SKM-1 (cell line): ENCODE measurements at regions not wholly inside any gene's neighbourhood (a gene's known extent, or its start where the extent isn't known, plus 50 kb on each side); places are given as distances from the start of the nearest gene placed in this dataset.
"Not testable (repeated sequence)": the region's sequence is repeated elsewhere in the genome, so short reads cannot be mapped to it uniquely, and the experiment has no call there.

Experiments
- DNase-seq: peaks from one replicate; lab custom pipeline; 2025; ENCODE audit not compliant: unreplicated experiment; lab: John Stamatoyannopoulos, UW

DNA sequence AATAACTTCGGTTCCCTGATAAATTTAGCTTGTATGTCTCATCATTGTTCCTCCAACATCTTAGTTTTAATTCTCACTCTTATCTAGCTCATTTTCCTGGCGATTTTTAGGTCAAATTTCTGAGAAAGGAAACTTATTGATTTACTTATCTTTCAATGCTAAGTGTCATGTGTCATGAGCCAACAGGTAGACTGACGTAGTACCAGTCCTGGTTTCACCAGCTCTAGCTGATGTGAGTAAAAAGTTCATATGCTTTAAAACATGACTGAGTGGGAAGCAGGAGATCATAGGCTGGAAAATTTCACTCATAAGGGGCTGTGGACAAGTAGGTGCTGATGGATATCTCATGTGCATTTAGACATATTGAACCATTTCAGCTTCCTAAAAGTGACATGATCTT, 441.7 kb upstream of the NR3C2 start:
- DNase-seq, result no peak

DNA sequence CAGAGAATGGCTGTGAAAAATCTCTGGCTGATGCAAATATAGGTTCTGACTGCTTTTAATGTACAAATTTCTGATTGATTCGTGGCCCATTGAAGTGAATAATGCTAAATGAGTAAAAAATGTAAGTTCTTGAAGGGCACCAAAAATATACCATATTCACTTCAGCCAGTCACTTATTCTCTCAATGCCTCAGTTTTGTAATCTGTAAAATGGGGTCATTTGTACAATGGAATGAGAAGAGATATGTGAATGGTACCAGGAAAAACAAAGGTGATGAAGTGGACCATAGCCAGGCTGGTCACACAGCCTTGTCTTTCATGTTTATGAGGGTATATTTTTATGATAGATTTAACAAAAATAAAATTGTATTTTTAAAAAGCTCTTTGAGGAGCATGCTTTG, 441.2 kb upstream of the NR3C2 start:
- no peak for DNase-seq

DNA sequence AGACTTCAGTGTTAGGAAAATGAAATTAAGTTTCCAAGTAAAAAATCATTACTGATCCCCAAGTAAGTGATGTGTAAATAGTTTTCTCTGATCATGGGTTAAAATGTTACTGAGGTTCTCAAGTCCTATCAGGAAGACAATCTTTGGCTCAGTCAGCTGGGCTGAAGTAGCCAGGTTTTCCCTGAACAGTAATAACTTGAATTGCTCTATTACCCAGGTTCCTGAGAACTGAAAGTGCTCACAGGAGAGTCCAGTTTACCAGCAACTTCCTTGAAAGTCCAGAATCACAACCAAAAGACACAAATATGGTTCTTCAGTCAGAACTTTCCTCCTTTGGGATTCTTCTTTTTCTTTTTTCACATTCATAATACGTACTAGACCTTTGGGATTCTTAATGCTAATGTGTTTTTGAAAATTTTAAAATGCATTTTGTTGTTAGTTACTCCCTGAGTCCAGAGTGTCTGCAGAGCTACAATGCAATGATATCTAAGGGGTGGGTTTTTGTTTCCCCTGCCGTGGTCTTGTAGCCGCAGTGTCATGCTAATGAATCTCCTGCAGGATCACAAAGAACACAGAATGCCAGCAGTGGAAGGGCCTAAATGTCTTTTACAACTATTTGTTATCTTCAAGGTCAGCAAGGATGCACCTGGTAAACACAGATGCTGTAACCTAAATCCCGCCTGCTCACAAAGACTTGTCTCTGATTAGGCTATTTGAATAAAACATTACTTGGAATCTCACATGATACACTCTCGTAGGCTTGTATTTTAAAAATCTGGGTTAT, 439.8 kb upstream of the NR3C2 start:
- DNase-seq, result no peak

DNA sequence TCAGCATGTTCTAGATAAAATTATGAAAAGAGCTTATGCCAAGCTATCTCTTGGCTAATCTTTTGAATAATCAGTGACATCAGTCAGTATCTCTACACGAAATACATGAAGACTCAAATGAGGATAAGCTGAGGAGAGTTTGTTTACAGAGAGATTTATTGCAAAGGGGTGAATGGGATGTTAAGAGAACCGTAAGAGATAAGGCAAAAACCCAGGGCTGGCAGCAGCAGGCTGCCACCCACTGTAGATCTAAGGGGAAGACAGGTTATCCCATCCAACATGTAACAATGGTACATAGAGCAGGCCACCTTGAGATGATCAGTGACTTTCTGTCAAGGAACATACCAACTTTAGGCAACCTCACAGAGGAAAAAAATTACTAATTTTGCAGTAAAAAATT, 432.1 kb upstream of the NR3C2 start:
- no peak for DNase-seq

DNA sequence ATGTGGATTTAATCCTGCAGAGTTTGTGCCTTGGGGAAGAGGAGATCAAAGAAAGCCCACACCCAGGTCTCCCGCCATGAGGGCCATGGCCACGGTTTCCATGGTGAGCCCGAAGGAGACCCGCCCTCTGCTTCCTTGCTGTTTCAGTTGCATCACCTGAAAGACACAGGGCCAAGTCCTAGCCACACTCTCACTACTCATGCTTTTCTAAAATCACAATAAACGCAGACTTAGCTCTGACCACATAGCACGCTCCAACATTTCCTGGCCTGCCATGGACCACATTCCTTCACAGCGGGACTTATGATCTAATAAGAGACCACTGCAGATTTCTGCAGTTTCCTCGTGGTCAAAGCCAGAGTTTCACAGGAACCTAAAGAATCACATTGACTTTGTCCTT, 426.0 kb upstream of the NR3C2 start:
- no peak for DNase-seq

DNA sequence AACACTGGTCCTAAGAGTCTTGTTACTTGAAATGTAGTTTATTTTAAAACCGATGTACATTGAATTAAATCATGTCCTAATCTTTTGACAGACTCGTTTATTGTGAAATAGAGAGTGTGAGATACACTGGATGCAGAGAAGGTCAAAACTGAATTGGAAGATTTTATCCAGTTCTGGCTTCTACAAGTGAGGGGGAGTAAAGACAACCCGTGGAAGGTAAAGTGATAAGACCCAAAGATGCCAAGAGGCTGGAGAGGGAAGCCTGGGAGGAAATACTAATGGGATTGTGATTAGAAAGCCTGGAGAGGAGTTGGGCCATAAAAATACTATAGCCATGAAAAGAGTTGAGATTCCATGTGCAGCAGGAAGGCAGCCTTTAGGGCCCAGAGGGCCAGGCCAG, 424.5 kb upstream of the NR3C2 start:
- DNase-seq, result no peak

DNA sequence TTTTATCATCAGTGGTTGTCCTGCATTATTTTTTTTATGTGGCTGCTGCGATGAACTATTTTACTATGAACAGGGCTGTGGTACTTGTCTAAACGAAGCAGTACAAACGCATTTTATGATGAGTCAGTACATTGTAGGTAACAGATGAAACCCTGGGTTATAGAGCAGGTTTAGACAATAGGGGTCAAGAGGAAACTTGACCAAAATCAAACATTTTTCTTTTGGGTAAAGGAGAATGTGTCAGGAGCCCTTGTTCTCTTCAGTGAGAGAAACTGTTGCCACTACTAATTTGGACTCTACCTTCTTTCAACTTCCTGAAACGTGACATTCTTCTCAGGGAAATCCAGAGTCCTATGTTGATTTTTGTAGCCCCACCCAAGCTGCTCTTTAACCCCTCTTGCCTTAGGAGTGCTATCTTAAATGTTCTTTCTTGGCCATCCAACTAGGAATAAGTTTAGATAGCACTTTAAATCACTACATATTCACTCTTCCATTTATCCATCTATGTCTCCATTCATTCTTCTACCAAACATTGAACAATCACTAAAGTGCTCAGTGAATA, 415.8 kb upstream of the NR3C2 start:
- no peak for DNase-seq

DNA sequence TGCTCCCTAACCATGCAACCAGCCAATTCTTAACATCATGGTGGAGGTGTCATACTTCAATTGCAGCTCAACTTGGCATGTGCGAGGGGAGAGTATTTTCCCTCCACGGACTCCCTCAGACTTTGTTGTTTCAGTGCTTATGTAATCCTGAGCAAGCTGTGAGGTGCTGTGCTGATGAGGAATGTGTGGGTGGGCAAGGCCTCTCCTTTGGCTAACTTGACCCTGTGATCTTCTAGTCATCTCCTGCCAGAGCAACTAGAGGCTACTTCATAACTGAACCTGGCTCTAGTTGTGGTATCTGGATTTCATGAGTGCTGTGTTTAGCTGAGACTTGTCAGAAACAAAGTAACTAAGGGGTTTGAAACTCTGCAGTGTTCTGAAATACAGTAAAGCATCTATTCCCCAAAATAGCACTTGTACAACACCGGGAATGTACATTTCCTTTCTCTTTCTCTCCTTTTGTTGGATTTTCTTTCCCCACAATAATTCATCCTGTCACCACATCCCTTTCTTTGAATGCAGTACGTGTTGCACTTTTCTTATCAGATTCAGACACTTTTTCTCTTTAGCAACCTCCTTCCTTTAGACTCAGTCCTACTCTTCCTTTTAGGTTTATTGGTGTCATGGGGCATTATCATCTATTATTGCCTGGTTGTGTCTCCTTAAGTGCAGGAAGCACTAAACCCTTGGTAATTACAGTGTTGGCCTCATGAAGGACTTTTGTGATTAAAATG, 415.2 kb upstream of the NR3C2 start:
- DNase-seq, result no peak

DNA sequence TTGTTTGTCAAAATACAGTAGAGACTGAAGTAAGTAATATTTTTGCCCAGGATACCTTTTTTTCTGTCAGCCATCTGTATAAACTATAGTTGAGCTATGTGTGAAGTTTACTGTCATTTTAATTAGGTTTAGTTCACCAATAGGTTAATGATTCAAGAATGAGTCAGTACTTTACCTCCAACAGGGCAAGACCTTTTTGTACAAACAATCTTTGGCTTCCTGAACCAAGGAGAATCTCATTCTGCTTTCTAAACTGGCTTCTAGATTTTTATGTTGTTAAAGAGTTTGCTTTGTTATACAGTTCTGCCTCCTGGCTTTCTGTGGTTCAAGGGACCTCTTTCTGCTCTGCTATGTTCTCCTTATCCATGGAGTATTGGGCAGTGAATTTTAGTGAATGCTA, 412.0 kb upstream of the NR3C2 start:
- DNase-seq, result no peak

DNA sequence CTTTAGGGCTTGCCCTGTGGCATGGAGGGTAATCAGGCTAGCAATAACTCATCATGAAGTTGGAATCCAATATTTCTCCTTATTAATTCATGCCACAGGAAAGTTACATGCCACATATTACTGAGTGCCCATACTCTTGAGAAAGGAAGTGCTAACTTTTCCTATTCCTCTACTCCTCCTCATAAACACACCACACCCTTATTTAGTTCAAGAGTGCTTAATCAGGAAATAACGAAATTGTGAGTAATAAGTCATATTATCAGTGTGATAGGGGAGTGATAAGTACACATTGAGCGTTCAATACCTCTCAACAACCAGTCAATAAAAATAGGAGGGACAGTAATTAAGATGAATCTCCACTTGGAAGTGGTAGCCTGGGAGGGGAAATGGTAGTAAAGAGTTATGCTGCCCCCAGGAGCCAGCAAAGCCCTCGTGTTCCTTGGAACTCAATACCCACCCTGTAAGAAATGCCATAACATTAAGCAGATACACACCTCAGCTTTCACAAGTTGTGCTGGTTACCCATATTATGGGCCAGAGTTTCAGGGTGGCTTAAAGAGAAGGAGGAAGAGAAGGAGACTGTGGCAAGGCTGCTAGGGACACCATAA, 410.0 kb upstream of the NR3C2 start:
- DNase-seq, result no peak

DNA sequence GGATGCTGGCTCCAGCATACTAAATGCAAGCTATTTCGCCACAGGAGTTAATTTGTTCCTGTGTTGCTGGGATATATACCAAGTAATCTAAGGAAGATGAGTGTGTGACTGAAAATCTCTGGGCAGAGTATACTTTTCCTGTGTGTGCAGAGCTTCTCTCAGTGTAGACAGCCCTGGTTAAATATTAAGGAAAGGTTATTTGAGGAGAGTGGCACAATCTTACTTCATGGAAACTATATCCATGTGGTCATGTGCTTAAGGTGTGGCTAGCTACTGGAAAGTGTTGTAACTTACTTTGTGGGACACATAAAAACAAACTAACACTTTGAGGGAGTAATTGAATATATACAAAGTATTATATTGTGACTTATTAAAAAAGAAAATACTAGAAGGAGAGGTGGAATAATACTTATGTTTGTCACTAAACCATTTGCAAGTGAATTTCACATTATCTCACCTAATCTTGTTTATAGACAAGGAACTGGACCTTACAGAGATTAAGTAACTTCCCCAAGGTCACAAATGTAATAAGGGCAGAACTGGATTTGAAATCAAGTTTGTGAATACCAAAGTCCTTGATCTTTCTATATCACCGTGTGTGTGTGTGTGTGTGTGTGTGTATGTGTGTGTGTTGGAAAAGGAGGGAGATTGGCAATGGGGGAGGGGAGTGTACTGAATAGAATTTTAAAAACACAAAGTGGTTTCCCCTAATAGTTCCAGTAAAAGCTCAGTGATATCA, 408.2 kb upstream of the NR3C2 start:
- no peak for DNase-seq

DNA sequence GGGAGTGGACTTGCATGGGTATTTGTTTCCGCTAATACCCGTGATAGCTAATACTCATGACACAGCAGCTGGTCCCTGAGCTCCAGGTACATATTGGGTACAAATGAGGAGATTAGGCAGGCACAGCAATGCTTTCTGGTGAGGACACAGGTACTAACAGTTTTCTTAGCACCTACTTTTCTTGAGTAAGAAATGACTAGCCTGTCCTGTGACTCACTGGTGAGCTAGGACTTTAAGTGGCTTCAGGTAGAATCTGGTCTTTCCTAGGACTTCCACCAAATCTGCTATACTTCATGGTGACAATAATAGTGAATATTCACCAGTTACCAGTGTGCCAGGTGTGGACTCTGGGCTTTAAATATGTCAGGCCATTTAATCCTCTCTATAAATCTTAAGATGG, 407.4 kb upstream of the NR3C2 start:
- no peak for DNase-seq

DNA sequence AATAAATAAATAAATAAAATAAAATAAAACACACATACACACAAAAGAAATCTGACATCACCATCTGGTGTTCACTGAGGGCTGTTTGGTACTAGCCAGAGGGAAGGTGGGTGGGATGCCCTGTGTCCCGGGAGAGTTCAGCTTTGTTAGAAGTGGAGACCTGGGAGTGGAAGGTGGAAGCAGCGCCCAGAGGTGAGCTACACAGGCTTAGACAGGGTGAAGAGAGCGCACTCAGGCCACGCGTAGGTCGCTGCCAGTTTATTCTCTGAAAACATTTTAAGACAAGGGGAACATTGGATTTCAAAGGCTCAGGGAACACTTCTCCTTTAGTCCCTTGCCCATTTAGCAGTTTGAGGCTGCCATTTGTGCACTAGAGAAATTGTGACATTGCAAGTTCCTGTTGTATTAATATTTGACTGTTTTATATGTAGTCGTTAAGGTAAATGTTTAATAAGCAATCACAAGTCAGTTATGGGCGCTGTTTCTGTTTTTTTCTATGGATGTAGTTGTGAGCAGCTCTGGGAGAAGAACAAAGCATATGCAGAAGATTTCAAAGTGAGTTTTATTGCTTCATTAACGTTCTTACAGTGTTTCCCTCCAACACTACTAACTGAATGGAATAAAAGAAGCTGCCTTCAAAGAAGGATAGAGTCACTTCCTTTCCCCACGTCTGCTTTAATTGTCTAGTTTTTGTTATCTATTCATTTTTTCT, 405.5 kb upstream of the NR3C2 start:
- DNase-seq, result no peak

DNA sequence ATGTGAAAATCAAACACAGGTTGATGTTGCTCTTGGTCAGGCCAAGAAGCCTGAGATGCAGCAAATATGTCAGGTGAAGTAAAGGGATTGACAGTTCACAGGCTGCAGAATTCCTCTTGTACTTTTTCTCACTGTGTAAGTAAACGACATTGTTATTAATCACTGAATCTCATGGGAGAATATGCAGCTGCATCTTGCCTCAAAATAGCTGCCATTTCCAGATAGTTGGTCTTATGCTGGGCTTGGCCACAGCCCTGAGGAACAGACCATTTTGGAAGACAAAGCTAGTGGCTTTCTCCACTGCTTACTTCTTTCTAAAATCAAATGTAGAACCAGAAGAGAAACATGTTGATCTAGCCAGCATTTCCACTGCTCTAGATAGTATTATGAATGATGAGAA, 403.4 kb upstream of the NR3C2 start:
- no peak for DNase-seq

DNA sequence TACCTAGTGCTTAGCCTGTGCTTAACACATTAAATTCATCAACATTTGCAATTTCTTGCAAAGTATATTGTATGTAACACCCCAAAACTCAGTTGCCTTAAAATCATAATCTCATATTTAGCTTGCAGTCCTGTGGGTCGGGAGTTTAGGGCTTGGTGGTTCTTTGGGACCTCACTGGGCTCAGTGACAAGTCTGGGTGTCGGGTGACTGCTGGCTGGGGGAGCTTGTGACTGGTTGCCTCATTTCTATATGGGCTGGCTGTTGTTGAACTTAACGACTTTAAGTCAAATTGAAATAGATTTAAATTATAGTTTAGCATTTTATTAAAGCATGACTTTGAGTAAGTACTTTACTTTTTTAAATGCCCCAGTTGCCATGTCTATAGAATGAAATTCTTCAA, 401.4 kb upstream of the NR3C2 start:
- no peak for DNase-seq

DNA sequence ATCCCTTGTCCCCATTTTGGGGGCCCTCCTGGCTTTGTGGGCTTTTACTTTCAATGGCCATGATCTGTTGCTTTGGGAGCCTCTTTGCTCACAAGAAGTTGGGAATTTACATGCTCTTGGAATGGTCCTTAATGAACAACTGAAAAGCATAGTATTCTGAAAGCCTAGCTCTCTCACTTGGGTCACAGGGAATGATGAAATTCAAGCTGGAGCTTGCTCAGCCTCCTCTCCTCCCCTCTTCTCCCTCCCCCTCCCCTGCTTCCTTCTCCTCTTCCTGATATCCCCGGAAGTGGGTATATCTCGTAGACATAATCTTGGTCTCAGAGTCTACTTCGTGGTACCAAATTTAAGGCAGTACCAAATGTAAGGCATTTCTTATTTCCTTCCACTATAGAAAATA, 400.6 kb upstream of the NR3C2 start:
- no peak for DNase-seq

DNA sequence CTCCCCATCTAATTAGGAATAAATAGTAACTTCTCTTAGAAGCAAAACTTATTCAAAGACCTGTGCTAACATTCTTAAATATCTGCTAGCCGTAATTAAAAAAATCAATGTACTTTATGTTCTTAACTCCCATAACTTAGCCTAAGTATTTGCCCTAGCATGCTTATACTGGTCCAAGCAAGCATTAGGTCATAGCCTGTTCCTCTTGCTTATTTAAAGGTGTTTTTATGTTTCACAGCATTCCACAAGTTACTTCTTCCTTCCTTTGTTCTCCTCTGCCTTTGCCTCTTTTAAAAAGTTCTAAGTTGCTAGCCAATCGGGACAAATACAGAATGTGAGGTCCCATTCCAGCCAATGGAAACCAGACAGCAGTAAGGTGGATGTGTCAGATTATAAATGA, 395.4 kb upstream of the NR3C2 start:
- not testable (repeated sequence) for DNase-seq

DNA sequence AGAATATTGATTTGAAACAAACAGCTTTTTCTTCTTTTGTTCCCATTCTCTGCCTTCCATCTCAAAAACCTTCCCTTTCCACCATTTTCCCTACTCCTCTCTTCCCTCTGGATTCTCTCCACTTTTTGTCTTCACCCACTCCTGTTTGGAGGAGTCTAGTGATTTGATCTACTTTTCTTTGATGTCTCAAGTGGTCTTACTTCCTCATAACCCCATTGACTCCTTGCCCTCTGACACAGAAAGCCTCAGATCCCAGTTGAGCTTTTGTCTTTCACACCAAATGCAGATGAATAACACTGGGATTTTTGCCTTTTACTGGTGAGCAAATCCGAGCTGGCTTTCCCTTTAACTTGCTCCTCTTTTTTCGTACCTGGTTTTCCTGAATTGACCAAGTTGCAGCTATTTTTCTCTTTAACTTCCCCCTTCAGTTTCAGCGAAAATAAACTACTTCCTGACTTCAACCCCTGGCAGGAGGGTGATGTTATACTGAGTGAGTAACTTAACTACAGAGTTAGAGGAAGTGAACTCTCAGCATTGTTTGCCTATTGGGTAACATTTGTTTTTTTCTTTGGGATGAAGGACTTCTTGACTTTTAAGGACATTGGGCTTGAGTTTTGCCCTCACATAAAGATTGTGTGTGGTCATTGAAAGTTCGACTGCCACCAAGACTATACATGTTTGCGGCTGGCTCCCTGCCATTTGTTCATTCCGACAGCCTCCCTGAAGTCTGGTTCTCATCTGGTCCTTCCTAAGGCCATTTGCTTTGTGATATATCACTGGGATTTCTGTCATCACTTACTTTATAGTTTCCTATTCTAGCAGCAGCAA, 392.8 kb upstream of the NR3C2 start:
- peak; percentile 82 for DNase-seq

DNA sequence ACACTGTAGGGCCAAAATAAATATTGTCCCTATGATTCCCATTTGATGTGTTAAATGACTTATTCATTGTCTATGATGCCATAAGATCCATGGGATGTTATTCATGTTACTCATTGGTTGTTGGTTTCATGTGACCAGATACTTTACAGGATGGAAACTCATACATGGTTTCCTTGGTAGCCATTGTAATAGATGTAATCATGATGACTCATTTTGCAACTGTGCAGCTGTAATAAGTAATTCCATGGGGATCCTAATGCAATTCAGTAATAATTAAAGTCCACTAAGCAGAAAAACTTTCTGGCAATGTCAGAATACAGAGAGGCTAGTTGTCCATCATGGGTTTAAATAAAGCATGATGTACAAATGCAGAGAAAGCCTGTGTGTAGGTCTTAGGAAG, 389.7 kb upstream of the NR3C2 start:
- no peak for DNase-seq

DNA sequence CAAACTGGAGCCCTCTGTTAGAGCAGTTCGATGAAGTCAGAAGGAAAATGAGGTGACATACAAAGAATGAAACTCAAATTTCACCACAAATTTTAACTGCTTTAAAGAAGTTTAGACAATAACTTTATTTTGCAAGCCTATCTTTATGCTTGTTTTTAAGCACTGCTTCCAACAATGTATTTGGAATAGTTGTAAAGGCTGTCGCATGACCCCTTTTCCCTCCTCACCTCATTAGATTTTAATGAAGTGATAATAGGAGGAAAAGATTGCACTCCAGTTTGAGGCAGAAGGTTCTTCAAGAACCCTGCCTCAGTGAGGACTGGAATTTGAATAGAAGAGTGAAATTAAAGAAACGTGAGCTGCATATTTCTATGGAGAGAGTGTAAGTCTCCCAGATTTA, 386.1 kb upstream of the NR3C2 start:
- DNase-seq, result no peak
